OCI-LY3 (cell line): ENCODE measurements at regions not wholly inside any gene's neighbourhood (a gene's known extent, or its start where the extent isn't known, plus 50 kb on each side); places are given as distances from the start of the nearest gene placed in this dataset.

ENCODE experiments used
- H2AFZ ChIP-seq: fragments of 200-600, 300-600 bp; shearing (Covaris generic); 2 replicates; pipeline ENCODE4 v1.6.0; 2014; ENCODE audit warnings: antibody characterized with exemption, low read depth, low read length
- H3K27ac ChIP-seq: fragments of 200-600, 300-600 bp; sonication (generic); 2 replicates; pipeline ENCODE4 v1.5.1; 2014; ENCODE audit warnings: mild to moderate bottlenecking, low read length, moderate library complexity, mixed read lengths
- H3K27me3 ChIP-seq: fragments of 200-600, 300-600 bp; sonication (generic); 2 replicates; pipeline ENCODE4 v1.6.1; 2014; ENCODE audit warnings: low read depth, low read length, mixed read lengths
- H3K36me3 ChIP-seq: fragments of 200-600, 300-600 bp; sonication (generic); replicated peaks from 2 replicates; pipeline ENCODE3; 2014; ENCODE audit warnings: low read depth, low read length, mixed read lengths
- H3K4me1 ChIP-seq: fragments of 300-600, 200-600 bp; sonication (generic); 2 replicates; pipeline ENCODE4 v1.6.1; 2014; ENCODE audit warnings: low read length, mixed read lengths
- H3K4me2 ChIP-seq: fragments of 200-600, 300-600 bp; sonication (generic); 2 replicates; pipeline ENCODE4 v1.6.1; 2014; ENCODE audit warnings: low read length, mixed read lengths
- H3K4me3 ChIP-seq: fragments of 300-600, 200-600 bp; sonication (generic); 2 replicates; pipeline ENCODE4 v1.5.1; 2014; ENCODE audit warnings: antibody characterized with exemption, mild to moderate bottlenecking, low read length, moderate library complexity
- H3K79me2 ChIP-seq: fragments of 300-600, 200-600 bp; shearing (Covaris generic); 2 replicates; pipeline ENCODE4 v1.6.1; 2014; ENCODE audit warnings: mild to moderate bottlenecking, low read length, mixed read lengths
- H3K9ac ChIP-seq: fragments of 300-600, 200-600 bp; shearing (Covaris generic); 2 replicates; pipeline ENCODE4 v1.6.0; 2014; ENCODE audit warnings: mild to moderate bottlenecking, low read length, moderate library complexity
- H3K9me3 ChIP-seq: fragments of 200-600, 300-600 bp; shearing (Covaris generic); 2 replicates; pipeline ENCODE4 v1.6.1; 2014; ENCODE audit warnings: low read length, mixed read lengths; ENCODE audit not compliant: insufficient read depth
- H4K20me1 ChIP-seq: fragments of 200-600, 300-600 bp; sonication (generic); 2 replicates; pipeline ENCODE4 v1.6.1; 2016; ENCODE audit warnings: low read length, mixed read lengths; ENCODE audit not compliant: insufficient read depth
- CTCF ChIP-seq: fragments of 200-600, 300-600 bp; sonication (generic); IDR thresholded peaks from 2 replicates; pipeline ENCODE4 v1.5.1; 2014; ENCODE audit warnings: antibody characterized with exemption, low read length, low read depth
- EZH2phosphoT487 ChIP-seq: fragments of 200-600 bp; shearing (Covaris generic); IDR thresholded peaks from 2 replicates; pipeline ENCODE4 v1.6.1; 2018; ENCODE audit warnings: antibody characterized with exemption, mixed run types, low read depth

GRCh38 chr21:20110368-20110767, 887.8 kb upstream of the NCAM2 start:
- Histone ChIP-seq H3K79me2 (no peaks in the 10 kb centered on the region), H4K20me1 (no peaks in the 10 kb centered on the region), H3K27ac (no peak overlapping the region), H2AFZ (no peak overlapping the region), H3K4me2 (no peak overlapping the region), H3K9ac (no peak overlapping the region), H3K9me3 (no peaks in the 10 kb centered on the region), H3K4me1 (no peaks in the 10 kb centered on the region), H3K36me3 (no peaks in the 10 kb centered on the region), H3K4me3 (no peak overlapping the region), H3K27me3 (no peaks in the 10 kb centered on the region)
- TF ChIP-seq CTCF (no peak), EZH2phosphoT487 (no peak)

GRCh38 chr21:20151741-20152140, 846.5 kb upstream of the NCAM2 start:
- H3K36me3 ChIP-seq = no peaks in the 10 kb centered on the region
- no peak overlapping the region for H3K27ac ChIP-seq
- H3K4me3 ChIP-seq = no peak overlapping the region
- H2AFZ ChIP-seq = no peak overlapping the region
- H3K9ac ChIP-seq = no peak overlapping the region
- no peaks in the 10 kb centered on the region for H3K27me3 ChIP-seq
- no peaks in the 10 kb centered on the region for H3K4me1 ChIP-seq
- H3K4me2 ChIP-seq = no peak overlapping the region
- no peak for TF ChIP-seq CTCF
- TF ChIP-seq EZH2phosphoT487 = no peak
- no peaks in the 10 kb centered on the region for H3K79me2 ChIP-seq
- H3K9me3 ChIP-seq = 0 out of 2 replicates have a peak, but pooled peaks cover 4% of the 10 kb centered on the region
- no peaks in the 10 kb centered on the region for H4K20me1 ChIP-seq

- H2AFZ ChIP-seq = no peak overlapping the region
- H3K9ac ChIP-seq = no peak overlapping the region
- TF ChIP-seq EZH2phosphoT487 (no peak), CTCF (no peak)
- peaks cover 6% of the 10 kb centered on the region; the same call in 1 of the 2 replicates for H3K4me1 ChIP-seq
- H3K27me3 ChIP-seq = no peaks in the 10 kb centered on the region
- no peak overlapping the region for H3K4me3 ChIP-seq
- H3K36me3 ChIP-seq = no peaks in the 10 kb centered on the region
- no peak overlapping the region for H3K4me2 ChIP-seq
- H3K79me2 ChIP-seq = no peaks in the 10 kb centered on the region
- no peak overlapping the region for H3K27ac ChIP-seq
- H4K20me1 ChIP-seq = no peaks in the 10 kb centered on the region
- no peaks in the 10 kb centered on the region for H3K9me3 ChIP-seq
Measured at GRCh38 chr21:20163167-20163566, 835.0 kb upstream of the NCAM2 start.

GRCh38 chr21:20167059-20167458, 831.1 kb upstream of the NCAM2 start:
- H3K9me3 ChIP-seq = no peaks in the 10 kb centered on the region
- no peaks in the 10 kb centered on the region for H3K36me3 ChIP-seq
- H3K9ac ChIP-seq = no peak overlapping the region
- peaks cover 6% of the 10 kb centered on the region; the same call in 1 of the 2 replicates for H3K4me1 ChIP-seq
- H4K20me1 ChIP-seq = no peaks in the 10 kb centered on the region
- H3K79me2 ChIP-seq = no peaks in the 10 kb centered on the region
- H3K4me3 ChIP-seq = no peak overlapping the region
- H3K27me3 ChIP-seq = no peaks in the 10 kb centered on the region
- no peak overlapping the region for H3K4me2 ChIP-seq
- no peak overlapping the region for H3K27ac ChIP-seq
- TF ChIP-seq EZH2phosphoT487 (no peak), CTCF (no peak)
- H2AFZ ChIP-seq = no peak overlapping the region
